ENCODE measurements at regions not wholly inside any gene's neighbourhood (a gene's known extent, or its start where the extent isn't known, plus 50 kb on each side); places are given as distances from the start of the nearest gene placed in this dataset.

GRCh38 chr5:8473827-8474568 is 605.0 kb downstream of the MTRR start:
- H2AFZ ChIP-seq (ENCODE audit: low read depth, low read length): no peak overlapping the region
- no peak overlapping the region for H3K9ac ChIP-seq (replicated peaks; ENCODE audit: extremely low read depth, insufficient read depth, low read length)
- H3K4me1 ChIP-seq (ENCODE audit: control insufficient read depth, extremely low read depth, insufficient read depth, low read length): no peaks in the 10 kb centered on the region
- intact Hi-C loops (cut with micrococcal nuclease): no loop called here
- POLR2A ChIA-PET: no interaction called here
- no peak for FAIRE-seq
- no peaks in the 10 kb centered on the region for H3K9me1 ChIP-seq (replicated peaks; ENCODE audit: control insufficient read depth, extremely low read depth, insufficient read depth, low read length)
- peaks cover 2% of the 10 kb centered on the region for H3K9me3 ChIP-seq (replicated peaks; ENCODE audit: control insufficient read depth, insufficient read depth, low read length)
- no peaks in the 10 kb centered on the region for H3K36me3 ChIP-seq (ENCODE audit: control insufficient read depth in 2 of 2, extremely low read depth in 1 of 2, insufficient read depth in 2 of 2, low read length in 2 of 2)
- no peaks in the 10 kb centered on the region for H3K79me2 ChIP-seq (ENCODE audit: control insufficient read depth, insufficient read depth, low read length)
- no peak for DNase-seq (ENCODE audit: low read depth, low spot score)
- H3K27ac ChIP-seq (ENCODE audit: insufficient read depth, low read depth, low read length): no peak overlapping the region
- no peaks in the 10 kb centered on the region for H4K20me1 ChIP-seq (replicated peaks; ENCODE audit: control insufficient read depth, extremely low read depth, insufficient read depth, low read length)
- CTCF ChIA-PET: no interaction called here
- no peak overlapping the region for H3K4me2 ChIP-seq (ENCODE audit: insufficient read depth, low read length)
- TF ChIP-seq CTCF (IDR thresholded peaks at IDR 0.05; ENCODE audit: extremely low read depth in 1 of 2, insufficient read depth in 1 of 2, low read depth in 1 of 2, low read length in 2 of 2) (no peak), GATA2 (IDR thresholded peaks at IDR 0.05; ENCODE audit: insufficient read depth, insufficient read length, low read depth, low read length) (no peak), JUN (IDR thresholded peaks at IDR 0.05; ENCODE audit: borderline replicate concordance, insufficient read depth, insufficient read length, low read depth) (no peak), POLR2AphosphoS5 (IDR thresholded peaks at IDR 0.05; ENCODE audit: insufficient read depth, low read depth, low read length) (no peak), POLR2A (IDR thresholded peaks at IDR 0.05; ENCODE audit: low read depth, low read length) (no peak), FOS (IDR thresholded peaks at IDR 0.05; ENCODE audit: borderline replicate concordance, insufficient read depth, low read length) (no peak), MYC (IDR thresholded peaks at IDR 0.05; ENCODE audit: low read depth, low read length) (no peak), EZH2 (IDR thresholded peaks at IDR 0.05; ENCODE audit: borderline replicate concordance, low read depth, low read length, severe bottlenecking) (no peak)
- TF ChIP-seq, protein P1, sequence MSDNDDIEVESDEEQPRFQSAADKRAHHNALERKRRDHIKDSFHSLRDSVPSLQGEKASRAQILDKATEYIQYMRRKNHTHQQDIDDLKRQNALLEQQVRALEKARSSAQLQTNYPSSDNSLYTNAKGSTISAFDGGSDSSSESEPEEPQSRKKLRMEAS (IDR thresholded peaks at IDR 0.05; ENCODE audit: insufficient read depth, insufficient read length): no peak
- dilution Hi-C loops (cut with MboI; ENCODE audit: extremely low pct_ligation_motif_present, low sequenced_read_pairs): no loop called here
- no TSS peak for BruUV-seq (replicated peaks)
- no peak overlapping the region for H3K4me3 ChIP-seq (replicated peaks in 1 of 3; ENCODE audit: insufficient read depth in 1 of 3, low read depth in 1 of 3, low read length in 3 of 3)
- H3K27me3 ChIP-seq (ENCODE audit: control insufficient read depth in 2 of 2, insufficient read depth in 2 of 2, low read length in 2 of 2): no peaks in the 10 kb centered on the region

Measured in endothelial cell of umbilical vein (primary cell).